ENCODE measurements at regions not wholly inside any gene's neighbourhood (a gene's known extent, or its start where the extent isn't known, plus 50 kb on each side); places are given as distances from the start of the nearest gene placed in this dataset.

DNA sequence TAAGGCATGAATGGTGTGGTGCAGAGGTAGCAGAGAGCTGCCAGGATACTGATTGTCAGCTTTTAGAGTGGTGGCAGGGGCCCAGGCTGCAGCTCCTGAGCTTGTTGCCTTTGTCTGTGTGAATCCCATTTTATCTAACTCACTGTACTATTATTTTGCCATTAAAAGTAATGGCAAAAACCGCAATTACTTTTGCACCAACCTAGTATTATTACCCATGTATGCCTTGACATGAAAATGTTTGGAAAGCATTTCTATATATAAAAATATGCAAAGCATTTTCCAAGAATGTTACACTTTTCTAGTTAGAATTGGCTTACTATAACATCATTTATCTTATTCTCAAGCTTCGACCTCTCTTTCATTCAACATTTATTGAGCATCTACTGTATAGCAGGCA, 308.1 kb upstream of the MYOCD start:
- H3K36me3 Mint-ChIP-seq (ENCODE audit: insufficient read depth in 2 of 2), result no peaks in the 10 kb centered on the region
- no peak overlapping the region for H3K27ac Mint-ChIP-seq
- H3K4me3 Mint-ChIP-seq, result no peak overlapping the region
- H3K9me3 Mint-ChIP-seq, result peaks cover 0 to 7% of the 10 kb centered on the region in 2 donors
- no peaks in the 10 kb centered on the region for H3K4me1 Mint-ChIP-seq (ENCODE audit: low read depth)
- H3K27me3 Mint-ChIP-seq (ENCODE audit: low read depth), result no peaks in the 10 kb centered on the region
- ATAC-seq (replicated peaks in 1 of 2) (no peak), DNase-seq (no peak)

- Mint-ChIP-seq H3K4me3 (no peak overlapping the region), H3K36me3 (ENCODE audit: insufficient read depth in 2 of 2) (no peaks in the 10 kb centered on the region), H3K9me3 (peaks cover 0 to 9% of the 10 kb centered on the region in 2 donors), H3K4me1 (ENCODE audit: low read depth) (no peaks in the 10 kb centered on the region), H3K27me3 (ENCODE audit: low read depth) (no peaks in the 10 kb centered on the region), H3K27ac (no peak overlapping the region)
- no peak for ATAC-seq (replicated peaks in 1 of 2)
- no peak for DNase-seq
These were observed 307.2 kb upstream of the MYOCD start for GRCh38 chr17:12358477-12358876.

- Mint-ChIP-seq H3K4me3 (no peak overlapping the region), H3K36me3 (ENCODE audit: insufficient read depth in 2 of 2) (peaks cover 2% of the 10 kb centered on the region in 2 donors), H3K9me3 (peaks cover 2 to 11% of the 10 kb centered on the region in 2 donors), H3K27me3 (ENCODE audit: low read depth) (no peaks in the 10 kb centered on the region), H3K27ac (no peak overlapping the region), H3K4me1 (ENCODE audit: low read depth) (no peaks in the 10 kb centered on the region)
- ATAC-seq (replicated peaks in 1 of 2) (no peak), DNase-seq (no peak)
These were observed 302.7 kb upstream of the MYOCD start for GRCh38 chr17:12362853-12363455.

DNA sequence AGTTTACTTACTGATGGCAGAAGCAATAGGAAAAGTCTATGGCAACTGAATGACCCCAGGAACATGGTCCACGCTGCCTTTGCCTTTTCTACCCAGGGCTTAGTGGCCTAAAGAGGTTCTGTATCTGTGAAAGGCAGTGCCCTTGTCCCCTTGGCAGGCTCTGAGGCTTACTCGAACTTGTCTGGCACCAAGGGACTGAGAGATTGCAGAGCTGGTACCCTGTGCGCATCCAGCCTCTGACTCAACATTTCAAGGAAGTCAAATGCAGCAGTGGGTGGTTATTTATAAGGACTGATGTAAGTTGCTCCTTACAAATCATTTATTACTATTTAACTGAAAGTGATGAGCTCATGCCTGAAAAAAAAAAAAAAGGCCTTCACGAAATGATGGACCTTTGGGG, 299.9 kb upstream of the MYOCD start:
- no peak overlapping the region for H3K27ac Mint-ChIP-seq
- no peak for ATAC-seq (replicated peaks in 1 of 2)
- peaks cover 2% of the 10 kb centered on the region in 2 donors for H3K36me3 Mint-ChIP-seq (ENCODE audit: insufficient read depth in 2 of 2)
- no peaks in the 10 kb centered on the region for H3K27me3 Mint-ChIP-seq (ENCODE audit: low read depth)
- no peak for DNase-seq
- peaks cover 4 to 10% of the 10 kb centered on the region in 2 donors for H3K9me3 Mint-ChIP-seq
- H3K4me3 Mint-ChIP-seq, result no peak overlapping the region
- no peaks in the 10 kb centered on the region for H3K4me1 Mint-ChIP-seq (ENCODE audit: low read depth)

- ATAC-seq (replicated peaks in 1 of 2) (no peak), DNase-seq (no peak)
- Mint-ChIP-seq H3K27ac (no peak overlapping the region), H3K27me3 (ENCODE audit: low read depth) (no peaks in the 10 kb centered on the region), H3K9me3 (peaks cover 4 to 7% of the 10 kb centered on the region in 2 donors), H3K36me3 (ENCODE audit: insufficient read depth in 2 of 2) (no peaks in the 10 kb centered on the region), H3K4me1 (ENCODE audit: low read depth) (no peaks in the 10 kb centered on the region), H3K4me3 (no peak overlapping the region)
These were observed 296.6 kb upstream of the MYOCD start for GRCh38 chr17:12369065-12369464.

GRCh38 chr17:12376276-12376675, 289.4 kb upstream of the MYOCD start:
- peaks cover 2 to 7% of the 10 kb centered on the region in 2 donors for H3K9me3 Mint-ChIP-seq
- no peak overlapping the region for H3K4me3 Mint-ChIP-seq
- no peak overlapping the region for H3K27ac Mint-ChIP-seq
- ATAC-seq (replicated peaks in 1 of 2) (no peak), DNase-seq (no peak)
- no peaks in the 10 kb centered on the region for H3K4me1 Mint-ChIP-seq (ENCODE audit: low read depth)
- no peaks in the 10 kb centered on the region for H3K36me3 Mint-ChIP-seq (ENCODE audit: insufficient read depth in 2 of 2)
- H3K27me3 Mint-ChIP-seq (ENCODE audit: low read depth), result no peaks in the 10 kb centered on the region

DNA sequence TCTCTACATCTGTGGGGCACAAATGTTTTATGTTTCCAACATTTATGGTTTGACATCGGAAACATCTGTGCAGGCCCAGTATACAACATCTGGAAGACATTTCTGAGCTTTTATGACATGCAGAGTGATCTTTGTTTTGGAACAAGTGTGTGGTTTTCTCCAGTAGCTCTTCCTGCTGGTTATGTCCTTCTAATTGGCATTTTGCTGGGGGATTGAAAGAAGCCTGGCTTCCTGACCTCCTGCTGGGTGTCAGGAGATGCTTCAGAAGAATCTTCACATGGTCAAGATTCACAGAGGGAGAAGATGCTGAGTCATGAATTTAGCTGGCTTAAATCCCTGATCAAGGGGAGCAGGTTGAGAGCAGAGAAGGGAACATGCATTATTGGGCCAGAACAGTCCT, 279.5 kb upstream of the MYOCD start:
- ATAC-seq (replicated peaks in 1 of 2) (no peak), DNase-seq (no peak)
- Mint-ChIP-seq H3K9me3 (peaks cover 0 to 3% of the 10 kb centered on the region in 2 donors), H3K27ac (no peak overlapping the region), H3K36me3 (ENCODE audit: insufficient read depth in 2 of 2) (no peaks in the 10 kb centered on the region), H3K4me3 (no peak overlapping the region), H3K27me3 (ENCODE audit: low read depth) (no peaks in the 10 kb centered on the region), H3K4me1 (ENCODE audit: low read depth) (no peaks in the 10 kb centered on the region)

DNA sequence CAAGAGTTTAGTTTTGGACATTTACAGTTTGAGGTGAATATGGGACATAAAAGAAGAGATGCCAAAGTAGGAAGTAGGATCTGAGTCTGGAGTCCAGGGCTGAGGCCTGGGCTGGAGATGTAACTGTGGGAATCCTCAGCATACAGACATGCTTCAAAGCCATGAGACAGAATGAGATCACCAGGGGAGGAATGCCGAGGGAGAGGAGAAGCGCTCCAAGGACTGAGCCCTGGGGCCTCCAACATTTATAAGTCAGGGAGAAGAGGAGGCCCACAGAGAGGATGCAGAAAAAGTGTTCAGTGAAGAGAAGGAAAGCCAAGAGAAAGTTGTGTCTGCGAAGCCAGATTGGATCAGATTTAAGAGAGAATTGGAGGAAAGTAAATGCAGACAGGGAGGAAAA, 277.5 kb upstream of the MYOCD start:
- Mint-ChIP-seq H3K27me3 (ENCODE audit: low read depth) (no peaks in the 10 kb centered on the region), H3K9me3 (peaks cover 0 to 3% of the 10 kb centered on the region in 2 donors), H3K36me3 (ENCODE audit: insufficient read depth in 2 of 2) (no peaks in the 10 kb centered on the region), H3K4me3 (no peak overlapping the region), H3K4me1 (ENCODE audit: low read depth) (no peaks in the 10 kb centered on the region), H3K27ac (no peak overlapping the region)
- DNase-seq (no peak), ATAC-seq (replicated peaks in 1 of 2) (no peak)

GRCh38 chr17:12389421-12389820, 276.3 kb upstream of the MYOCD start:
- no peak for DNase-seq
- Mint-ChIP-seq H3K27me3 (ENCODE audit: low read depth) (no peaks in the 10 kb centered on the region), H3K9me3 (peaks cover 0 to 6% of the 10 kb centered on the region in 2 donors), H3K36me3 (ENCODE audit: insufficient read depth in 2 of 2) (no peaks in the 10 kb centered on the region), H3K4me3 (no peak overlapping the region), H3K4me1 (ENCODE audit: low read depth) (no peaks in the 10 kb centered on the region), H3K27ac (no peak overlapping the region)
- no peak for ATAC-seq (replicated peaks in 1 of 2)

GRCh38 chr17:12390631-12391030, 275.1 kb upstream of the MYOCD start:
- H3K36me3 Mint-ChIP-seq (ENCODE audit: insufficient read depth in 2 of 2), result no peaks in the 10 kb centered on the region
- no peak for DNase-seq
- no peak overlapping the region for H3K4me3 Mint-ChIP-seq
- peaks cover 0 to 9% of the 10 kb centered on the region in 2 donors for H3K9me3 Mint-ChIP-seq
- no peaks in the 10 kb centered on the region for H3K4me1 Mint-ChIP-seq (ENCODE audit: low read depth)
- ATAC-seq (replicated peaks in 1 of 2), result no peak
- H3K27ac Mint-ChIP-seq, result no peak overlapping the region
- no peaks in the 10 kb centered on the region for H3K27me3 Mint-ChIP-seq (ENCODE audit: low read depth)

DNA sequence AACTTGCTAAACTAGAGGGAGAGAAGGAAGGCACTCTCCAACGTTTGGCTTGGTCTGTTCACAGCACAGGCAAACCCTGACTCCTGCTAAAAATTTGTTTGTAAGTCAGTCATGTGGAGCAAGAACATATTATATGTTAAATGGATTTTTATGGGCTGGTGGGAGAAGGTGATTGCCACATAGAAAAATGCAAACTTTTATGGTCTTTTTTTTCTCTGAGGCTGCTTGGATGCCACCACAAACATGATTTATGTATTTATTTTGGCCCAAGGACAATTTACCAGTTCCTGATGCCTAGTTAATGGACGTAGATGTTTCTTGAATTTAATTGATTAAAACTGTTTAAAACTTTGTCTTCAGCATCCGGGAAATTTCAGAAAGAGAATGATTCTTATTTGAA, 274.2 kb upstream of the MYOCD start:
- H3K4me3 Mint-ChIP-seq, result no peak overlapping the region
- no peak for ATAC-seq (replicated peaks in 1 of 2)
- H3K27me3 Mint-ChIP-seq (ENCODE audit: low read depth), result no peaks in the 10 kb centered on the region
- no peaks in the 10 kb centered on the region for H3K36me3 Mint-ChIP-seq (ENCODE audit: insufficient read depth in 2 of 2)
- H3K27ac Mint-ChIP-seq, result no peak overlapping the region
- no peaks in the 10 kb centered on the region for H3K4me1 Mint-ChIP-seq (ENCODE audit: low read depth)
- peaks cover 2 to 10% of the 10 kb centered on the region in 2 donors for H3K9me3 Mint-ChIP-seq
- no peak for DNase-seq

DNA sequence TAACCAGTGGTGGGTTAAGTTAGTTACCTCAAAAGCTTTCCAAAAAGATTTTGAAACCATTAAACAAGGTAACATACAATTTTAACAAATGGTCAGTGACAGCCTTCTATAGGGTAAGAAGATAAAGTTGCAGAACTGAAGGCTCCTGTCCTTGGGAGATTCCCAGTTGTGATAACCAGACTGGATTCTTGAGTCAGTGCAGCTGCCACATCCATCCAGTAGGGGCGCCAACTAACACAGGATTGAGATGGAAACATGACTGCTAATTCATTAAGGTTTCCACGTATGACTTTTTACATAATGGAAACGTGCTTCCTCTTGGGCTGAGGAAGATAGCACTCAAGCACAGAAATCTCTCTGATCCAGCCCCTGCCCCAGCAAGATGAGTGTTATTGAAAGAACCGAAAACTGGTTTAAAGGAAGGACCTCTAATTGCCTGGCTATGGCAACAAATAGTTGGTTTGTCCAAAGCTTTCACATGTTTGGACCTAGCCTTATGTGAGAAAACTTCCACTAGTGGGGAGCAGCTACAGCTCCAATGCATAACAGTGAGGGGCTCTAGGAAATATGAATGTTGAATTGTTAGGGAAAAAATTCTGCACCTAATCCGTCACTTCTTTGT, 269.8 kb upstream of the MYOCD start:
- no peak overlapping the region for H3K27ac Mint-ChIP-seq
- H3K27me3 Mint-ChIP-seq (ENCODE audit: low read depth), result no peaks in the 10 kb centered on the region
- no peaks in the 10 kb centered on the region for H3K36me3 Mint-ChIP-seq (ENCODE audit: insufficient read depth in 2 of 2)
- ATAC-seq (replicated peaks in 1 of 2) (no peak), DNase-seq (no peak)
- H3K4me1 Mint-ChIP-seq (ENCODE audit: low read depth), result no peaks in the 10 kb centered on the region
- H3K9me3 Mint-ChIP-seq, result peaks cover 5 to 10% of the 10 kb centered on the region in 2 donors
- no peak overlapping the region for H3K4me3 Mint-ChIP-seq

DNA sequence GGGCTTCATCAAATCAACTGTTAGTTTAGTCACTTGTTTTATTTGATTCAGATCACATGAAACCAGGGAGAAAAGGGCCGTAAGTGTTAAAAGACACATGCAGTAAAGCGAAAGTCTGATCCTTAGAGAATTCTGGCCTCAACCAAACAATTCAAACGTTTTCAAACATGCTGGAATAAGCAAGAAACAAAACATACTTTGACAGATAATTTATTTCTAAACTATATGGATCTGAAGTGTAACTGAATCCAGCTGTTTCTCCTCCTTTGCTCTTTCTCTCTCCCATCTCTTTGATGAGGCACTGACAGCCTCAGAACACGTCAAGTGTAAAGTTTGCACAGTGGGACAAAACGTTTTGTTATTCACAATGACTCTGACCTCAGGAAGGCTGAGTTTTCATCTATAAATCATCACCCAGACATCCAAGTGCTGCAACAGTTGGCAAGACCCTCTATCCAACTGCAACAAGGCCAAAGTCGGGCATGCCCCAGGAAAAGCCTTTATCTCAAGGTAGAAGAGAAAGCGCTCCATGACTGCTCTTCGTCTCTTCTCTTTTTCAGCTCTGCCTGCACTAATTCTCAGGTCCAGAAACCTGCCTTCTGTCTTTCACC, 267.1 kb upstream of the MYOCD start:
- DNase-seq, result no peak
- no peak overlapping the region for H3K27ac Mint-ChIP-seq

More for the DNA sequence above, 267.1 kb upstream of the MYOCD start:
- Mint-ChIP-seq H3K9me3 (peaks cover 5 to 8% of the 10 kb centered on the region in 2 donors), H3K27me3 (ENCODE audit: low read depth) (no peaks in the 10 kb centered on the region), H3K4me3 (no peak overlapping the region), H3K36me3 (ENCODE audit: insufficient read depth in 2 of 2) (no peaks in the 10 kb centered on the region), H3K4me1 (ENCODE audit: low read depth) (no peaks in the 10 kb centered on the region)
- ATAC-seq (replicated peaks in 1 of 2), result no peak
